Nephron (organoid): ENCODE measurements at regions not wholly inside any gene's neighbourhood (a gene's known extent, or its start where the extent isn't known, plus 50 kb on each side); places are given as distances from the start of the nearest gene placed in this dataset.
A peak's percentile ranks its signal among the peaks of the same experiment; 100 is the strongest.

Experiments used
- H3K27ac Mint-ChIP-seq, 3 experiments: 2 replicates each; pipeline ENCODE4 v1.8.0; 2020; ENCODE audit warnings: mixed read lengths in 3 of 3, mild to moderate bottlenecking in 2 of 3, moderate library complexity in 1 of 3
- H3K27me3 Mint-ChIP-seq: 2 replicates; pipeline ENCODE4 v1.8.0; 2021; ENCODE audit warnings: low read depth, mild to moderate bottlenecking, moderate library complexity, mixed read lengths
- H3K36me3 Mint-ChIP-seq: 2 replicates; pipeline ENCODE4 v1.8.0; 2020; ENCODE audit warnings: low read depth, mixed read lengths
- H3K4me1 Mint-ChIP-seq: 2 replicates; pipeline ENCODE4 v1.8.0; 2020; ENCODE audit warnings: mixed read lengths
- H3K4me3 Mint-ChIP-seq, 3 experiments: 2 replicates each; pipeline ENCODE4 v1.8.0; 2020; ENCODE audit warnings: mild to moderate bottlenecking in 3 of 3, mixed read lengths in 3 of 3, moderate library complexity in 2 of 3
- H3K9me3 Mint-ChIP-seq: 2 replicates; pipeline ENCODE4 v1.8.0; 2020; ENCODE audit warnings: mixed read lengths
- TF ChIP-seq, protein P1 (sequence below), 3 experiments: fragments of 200-600 bp; sonication (generic); IDR thresholded peaks; one replicate each; pipeline ENCODE4 v1.5.0; 2021; ENCODE audit warnings: antibody characterized with exemption in 3 of 3; ENCODE audit not compliant: unreplicated experiment in 3 of 3

GRCh38 chr18:44588508-44588907, 92.2 kb upstream of the SETBP1 start:
- Mint-ChIP-seq H3K27ac (no peak overlapping the region), H3K4me1 (peaks cover 27% of the 10 kb centered on the region), H3K9me3 (no peaks in the 10 kb centered on the region), H3K27me3 (no peaks in the 10 kb centered on the region), H3K4me3 (no peak overlapping the region), H3K36me3 (no peaks in the 10 kb centered on the region)
- TF ChIP-seq, protein P1, sequence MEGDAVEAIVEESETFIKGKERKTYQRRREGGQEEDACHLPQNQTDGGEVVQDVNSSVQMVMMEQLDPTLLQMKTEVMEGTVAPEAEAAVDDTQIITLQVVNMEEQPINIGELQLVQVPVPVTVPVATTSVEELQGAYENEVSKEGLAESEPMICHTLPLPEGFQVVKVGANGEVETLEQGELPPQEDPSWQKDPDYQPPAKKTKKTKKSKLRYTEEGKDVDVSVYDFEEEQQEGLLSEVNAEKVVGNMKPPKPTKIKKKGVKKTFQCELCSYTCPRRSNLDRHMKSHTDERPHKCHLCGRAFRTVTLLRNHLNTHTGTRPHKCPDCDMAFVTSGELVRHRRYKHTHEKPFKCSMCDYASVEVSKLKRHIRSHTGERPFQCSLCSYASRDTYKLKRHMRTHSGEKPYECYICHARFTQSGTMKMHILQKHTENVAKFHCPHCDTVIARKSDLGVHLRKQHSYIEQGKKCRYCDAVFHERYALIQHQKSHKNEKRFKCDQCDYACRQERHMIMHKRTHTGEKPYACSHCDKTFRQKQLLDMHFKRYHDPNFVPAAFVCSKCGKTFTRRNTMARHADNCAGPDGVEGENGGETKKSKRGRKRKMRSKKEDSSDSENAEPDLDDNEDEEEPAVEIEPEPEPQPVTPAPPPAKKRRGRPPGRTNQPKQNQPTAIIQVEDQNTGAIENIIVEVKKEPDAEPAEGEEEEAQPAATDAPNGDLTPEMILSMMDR (IDR thresholded peaks at IDR 0.05; ENCODE audit: unreplicated experiment in 3 of 3): no peak

GRCh38 chr18:44589693-44590355, 90.9 kb upstream of the SETBP1 start:
- no peaks in the 10 kb centered on the region for H3K36me3 Mint-ChIP-seq
- no peaks in the 10 kb centered on the region for H3K27me3 Mint-ChIP-seq
- H3K9me3 Mint-ChIP-seq: no peaks in the 10 kb centered on the region
- no peak overlapping the region for H3K4me3 Mint-ChIP-seq
- TF ChIP-seq, protein P1 (IDR thresholded peaks at IDR 0.05; ENCODE audit: unreplicated experiment in 3 of 3): no peak
- H3K4me1 Mint-ChIP-seq: peaks cover 34% of the 10 kb centered on the region
- H3K27ac Mint-ChIP-seq: no peak overlapping the region

- Mint-ChIP-seq H3K36me3 (no peaks in the 10 kb centered on the region), H3K4me3 (no peak overlapping the region), H3K27me3 (no peaks in the 10 kb centered on the region), H3K27ac (peak overlapping the region in 2 of 3 experiments; percentile 27 to 42), H3K4me1 (peaks cover 39% of the 10 kb centered on the region), H3K9me3 (no peaks in the 10 kb centered on the region)
- TF ChIP-seq, protein P1 (IDR thresholded peaks at IDR 0.05; ENCODE audit: unreplicated experiment in 3 of 3): no peak
These were observed 89.6 kb upstream of the SETBP1 start for GRCh38 chr18:44590956-44591670.

DNA sequence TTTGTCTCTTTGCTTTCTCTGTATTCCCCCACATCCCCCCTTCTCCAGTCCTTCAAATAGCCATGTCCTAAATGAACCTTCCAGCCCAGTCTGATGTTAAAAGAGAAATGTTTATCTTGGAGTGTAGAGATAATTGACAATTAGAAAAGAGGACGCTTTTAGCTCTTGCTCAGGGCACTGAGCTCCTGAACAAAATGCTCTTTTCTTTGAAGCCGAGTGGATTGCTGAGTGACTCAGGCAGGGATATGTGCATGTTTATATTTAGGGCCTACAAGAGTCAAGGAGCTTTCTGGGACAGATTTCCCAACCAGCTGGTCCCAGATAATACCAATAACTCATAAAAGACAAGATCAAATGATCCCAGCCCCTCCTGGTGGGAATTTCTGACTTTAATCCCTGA, 88.0 kb upstream of the SETBP1 start:
- no peaks in the 10 kb centered on the region for H3K27me3 Mint-ChIP-seq
- H3K36me3 Mint-ChIP-seq: no peaks in the 10 kb centered on the region
- H3K27ac Mint-ChIP-seq: peak overlapping the region; percentile 63 to 82 (median 67)
- no peak overlapping the region for H3K4me3 Mint-ChIP-seq
- TF ChIP-seq, protein P1 (IDR thresholded peaks at IDR 0.05; ENCODE audit: unreplicated experiment in 3 of 3): no peak
- H3K4me1 Mint-ChIP-seq: peaks cover 36% of the 10 kb centered on the region
- H3K9me3 Mint-ChIP-seq: no peaks in the 10 kb centered on the region

- Mint-ChIP-seq H3K36me3 (no peaks in the 10 kb centered on the region), H3K27ac (peak overlapping the region; percentile 48 to 84 (median 82)), H3K4me3 (no peak overlapping the region), H3K27me3 (no peaks in the 10 kb centered on the region), H3K4me1 (peaks cover 39% of the 10 kb centered on the region), H3K9me3 (no peaks in the 10 kb centered on the region)
- TF ChIP-seq, protein P1 (IDR thresholded peaks at IDR 0.05; ENCODE audit: unreplicated experiment in 3 of 3): no peak
These were observed 85.8 kb upstream of the SETBP1 start for GRCh38 chr18:44594799-44595467.
